Stomach (tissue), 4 donors: ENCODE measurements at regions not wholly inside any gene's neighbourhood (a gene's known extent, or its start where the extent isn't known, plus 50 kb on each side); places are given as distances from the start of the nearest gene placed in this dataset.
"Not testable (repeated sequence)": the region's sequence is repeated elsewhere in the genome, so short reads cannot be mapped to it uniquely, and the experiment has no call there.

Source experiments
- CTCF ChIP-seq, 7 experiments: fragments of 450-650 bp in 4 of 7; fragments of 200-600 bp in 3 of 7; sonication (generic) in 3 of 7; IDR thresholded peaks; one replicate each; pipeline ENCODE4 v1.5.1; 2016 to 2019; ENCODE audit warnings: antibody characterized with exemption in 7 of 7, control low read depth in 2 of 7, mild to moderate bottlenecking in 1 of 7
- EP300 ChIP-seq: sonication (generic); formaldehyde crosslinking; IDR thresholded peaks from one replicate; pipeline ENCODE4 v1.6.1; 2017; ENCODE audit warnings: antibody characterized with exemption
- POLR2A ChIP-seq, 4 donors: fragments of 450-650 bp; IDR thresholded peaks; one replicate each; pipeline ENCODE4 v1.6.1; 2016; ENCODE audit warnings: antibody characterized with exemption in 4 of 4, control low read depth in 2 of 4, mild to moderate bottlenecking in 1 of 4, moderate library complexity in 1 of 4
- POLR2AphosphoS5 ChIP-seq, 3 donors: sonication (generic); formaldehyde crosslinking; IDR thresholded peaks; one replicate each; pipeline ENCODE4 v1.6.1; 2016; ENCODE audit warnings: antibody characterized with exemption in 3 of 3

- TF ChIP-seq CTCF (IDR thresholded peaks at IDR 0.05); EP300; POLR2A (IDR thresholded peaks at IDR 0.05); POLR2AphosphoS5 (IDR thresholded peaks at IDR 0.05): not testable (repeated sequence)
Observed at GRCh38 chr2:91441932-91442245, 2750.4 kb downstream of the RPIA start.
